H4 (cell line): ENCODE measurements at regions not wholly inside any gene's neighbourhood (a gene's known extent, or its start where the extent isn't known, plus 50 kb on each side); places are given as distances from the start of the nearest gene placed in this dataset.
A peak's percentile ranks its signal among the peaks of the same experiment; 100 is the strongest.
"Not testable (repeated sequence)": the region's sequence is repeated elsewhere in the genome, so short reads cannot be mapped to it uniquely, and the experiment has no call there.

Experiments
- DNase-seq: peaks from one replicate; pipeline ENCODE4 v3.0.0-alpha.2; 2015; ENCODE audit warnings: low spot score

- no peak for DNase-seq
Measured at GRCh38 chr2:194802589-194802988, 854.4 kb upstream of the SLC39A10 start.

DNA sequence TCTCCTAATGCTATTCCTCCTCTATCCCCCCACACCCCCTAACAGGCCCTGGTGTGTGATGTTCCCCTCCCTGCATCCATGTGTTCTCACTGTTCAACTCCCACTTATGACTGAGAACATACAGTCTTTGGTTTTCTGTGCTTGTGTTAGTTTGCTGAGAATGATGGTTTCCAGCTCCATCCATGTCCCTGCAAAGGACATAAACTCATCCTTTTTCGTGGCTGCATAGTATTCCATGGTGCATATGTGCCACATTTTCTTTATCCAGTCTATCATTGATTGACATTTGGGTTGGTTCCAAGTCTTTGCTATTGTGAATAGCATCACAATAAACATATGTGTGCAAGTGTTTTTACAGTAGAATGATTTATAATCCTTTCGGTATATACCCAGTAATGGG is 870.0 kb upstream of the SLC39A10 start:
- DNase-seq: not testable (repeated sequence)

DNA sequence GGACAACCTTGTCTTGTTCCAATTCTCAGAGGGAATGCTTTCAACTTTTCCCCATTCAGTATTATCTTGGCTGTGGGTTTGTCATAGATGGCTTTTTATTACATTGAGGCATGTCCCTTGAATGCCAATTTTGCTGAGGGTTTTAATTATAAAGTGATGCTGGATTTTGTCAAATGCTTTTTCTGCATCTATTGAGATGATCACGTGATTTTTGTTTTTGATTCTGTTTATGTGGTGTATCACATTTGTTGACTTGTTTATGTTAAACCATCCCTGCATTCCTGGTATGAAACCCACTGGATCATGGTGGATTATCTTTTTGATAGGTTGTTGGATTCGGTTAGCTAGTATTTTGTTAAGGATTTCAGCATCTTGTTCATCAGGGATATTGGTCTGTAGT is 885.6 kb upstream of the SLC39A10 start:
- not testable (repeated sequence) for DNase-seq

- no peak for DNase-seq
Measured at GRCh38 chr2:194769030-194769429, 888.0 kb upstream of the SLC39A10 start.

DNA sequence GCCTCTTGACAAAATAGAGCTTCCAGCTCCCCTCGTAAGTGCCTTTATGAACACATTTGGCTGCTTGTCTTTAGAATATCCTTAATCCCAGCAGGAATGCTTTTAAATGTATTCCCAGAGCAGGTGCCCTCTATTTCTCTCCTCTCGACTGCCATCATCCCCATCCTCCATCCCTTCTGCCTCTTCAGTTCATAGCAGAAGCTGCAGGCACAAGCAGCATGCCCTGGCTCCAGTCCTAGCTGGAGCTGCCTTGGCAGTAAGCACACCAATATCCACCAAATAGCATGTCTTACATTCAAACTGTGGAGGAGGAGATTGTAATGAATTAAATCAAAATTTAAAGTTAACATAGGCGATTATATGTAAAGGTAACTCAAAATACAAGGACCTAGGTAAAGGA is 891.3 kb upstream of the SLC39A10 start:
- no peak for DNase-seq

DNA sequence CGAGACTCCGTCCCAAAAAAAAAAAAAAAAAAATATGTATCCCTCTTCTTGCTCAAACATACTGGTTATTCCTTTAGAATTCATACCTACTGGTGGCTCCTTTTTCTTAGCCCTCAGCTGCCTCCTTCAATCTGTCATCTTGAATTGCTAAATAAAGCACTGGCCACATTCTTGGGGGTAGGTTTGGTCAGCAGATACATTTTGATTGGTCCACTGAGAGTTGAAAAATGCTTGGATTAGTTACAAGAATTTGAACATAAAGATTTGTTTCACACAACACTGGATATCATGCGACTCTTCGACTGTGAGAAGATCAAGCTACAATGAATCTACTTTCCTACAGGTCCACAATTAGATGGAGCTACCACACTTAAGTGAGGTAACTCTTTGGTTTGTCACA is 906.1 kb upstream of the SLC39A10 start:
- DNase-seq: no peak

DNA sequence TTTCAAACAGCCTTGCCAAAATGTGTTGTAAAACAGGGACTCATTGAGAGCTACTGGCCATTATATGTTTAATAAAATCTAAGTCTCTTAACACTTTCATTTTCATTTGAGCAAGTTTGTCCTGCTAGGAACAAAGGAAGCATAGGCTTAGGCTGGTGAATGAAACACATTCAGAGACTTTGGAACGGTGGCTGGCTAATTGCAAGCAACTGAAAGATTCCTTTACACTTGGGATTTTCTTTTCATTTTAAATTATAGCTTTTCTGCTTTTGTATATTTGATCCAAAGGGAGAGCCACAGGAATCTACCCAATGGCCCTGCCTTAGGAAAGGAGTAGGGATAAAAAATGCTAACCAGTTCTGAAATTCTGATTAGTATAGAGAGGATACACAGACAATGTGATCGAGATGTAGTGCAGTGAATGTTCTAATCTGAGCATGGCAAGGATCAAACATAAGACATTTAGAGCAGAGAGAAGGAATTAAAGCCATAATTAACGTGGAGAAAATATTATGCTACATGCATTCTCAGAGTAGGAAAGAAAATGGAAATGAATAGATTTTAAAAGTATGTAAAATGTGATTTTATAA is 911.4 kb upstream of the SLC39A10 start:
- peak; percentile 6 for DNase-seq

GRCh38 chr2:194742706-194743105 is 914.3 kb upstream of the SLC39A10 start:
- DNase-seq: no peak

DNA sequence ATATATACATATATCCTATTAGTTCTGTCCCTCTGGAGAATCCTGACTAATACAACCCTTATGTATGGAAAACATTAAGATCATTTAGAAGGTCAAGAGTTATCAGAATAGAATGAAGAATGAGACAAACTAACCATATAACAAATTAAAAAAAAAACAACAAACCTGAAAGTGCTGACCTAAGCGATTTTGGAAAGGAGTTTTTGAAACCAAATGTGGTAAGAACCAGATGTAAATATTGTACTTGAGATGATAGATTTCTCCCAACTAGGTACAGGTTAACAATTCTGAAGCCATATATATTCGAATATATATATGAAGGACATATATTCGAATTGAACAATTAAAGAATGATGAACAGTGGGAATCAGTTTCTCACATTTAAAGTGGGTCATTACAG is 917.8 kb upstream of the SLC39A10 start:
- no peak for DNase-seq

DNA sequence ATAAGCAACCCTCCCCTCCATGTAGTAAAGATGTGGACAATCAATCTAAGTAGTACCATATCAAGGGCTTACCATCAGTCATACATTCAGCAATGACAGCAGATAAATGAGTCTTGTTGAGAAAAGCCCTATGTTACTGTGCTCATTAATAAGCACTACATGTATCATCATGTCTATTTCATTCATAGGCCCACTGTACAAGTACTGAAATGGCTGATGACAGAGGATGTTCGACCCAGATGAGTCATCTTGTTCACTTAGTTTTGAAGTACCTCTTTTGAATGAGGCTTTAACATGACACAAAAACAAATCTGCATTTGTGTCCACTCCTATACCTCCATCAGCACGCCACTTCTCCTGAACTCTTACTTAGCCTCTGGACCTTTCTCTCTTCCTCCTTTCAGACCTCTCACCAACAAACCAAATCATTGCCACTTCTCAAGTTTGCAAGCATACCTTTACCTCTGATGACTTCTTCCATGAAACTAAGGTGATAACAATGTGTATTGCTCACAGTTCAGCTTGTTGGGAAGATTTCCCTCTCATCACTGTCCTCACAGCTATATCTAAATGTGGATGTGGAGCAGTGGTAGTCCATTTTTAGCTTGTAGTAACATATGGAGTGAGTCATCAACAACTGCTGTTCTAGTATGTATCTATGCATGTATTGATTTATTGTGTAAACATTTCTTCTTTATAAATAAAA is 921.0 kb upstream of the SLC39A10 start:
- no peak for DNase-seq

- DNase-seq: no peak
Measured at GRCh38 chr2:194730266-194730665, 926.8 kb upstream of the SLC39A10 start.

- no peak for DNase-seq
Measured at GRCh38 chr2:194725169-194725568, 931.9 kb upstream of the SLC39A10 start.

- no peak for DNase-seq
Measured at GRCh38 chr2:194723446-194723845, 933.6 kb upstream of the SLC39A10 start.

GRCh38 chr2:194721227-194721626 is 935.8 kb upstream of the SLC39A10 start:
- no peak for DNase-seq

DNA sequence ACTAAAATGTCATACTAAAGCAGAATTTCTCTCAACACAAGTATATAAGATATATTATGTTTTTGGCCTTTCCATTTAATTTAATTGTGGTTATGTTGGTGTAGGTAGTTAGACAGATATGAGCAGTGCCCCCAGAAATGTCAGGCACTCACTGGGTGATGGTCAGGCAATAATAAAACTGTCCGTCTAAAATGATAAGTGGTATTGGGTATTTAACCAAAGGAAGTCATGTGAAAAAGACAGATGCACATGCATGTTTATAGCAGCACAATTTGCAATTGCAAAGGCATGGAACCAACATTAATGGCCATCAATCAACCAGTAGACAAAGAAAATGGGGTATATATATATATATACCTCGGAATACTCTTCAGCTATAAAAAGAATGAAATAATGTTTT is 936.6 kb upstream of the SLC39A10 start:
- no peak for DNase-seq

DNA sequence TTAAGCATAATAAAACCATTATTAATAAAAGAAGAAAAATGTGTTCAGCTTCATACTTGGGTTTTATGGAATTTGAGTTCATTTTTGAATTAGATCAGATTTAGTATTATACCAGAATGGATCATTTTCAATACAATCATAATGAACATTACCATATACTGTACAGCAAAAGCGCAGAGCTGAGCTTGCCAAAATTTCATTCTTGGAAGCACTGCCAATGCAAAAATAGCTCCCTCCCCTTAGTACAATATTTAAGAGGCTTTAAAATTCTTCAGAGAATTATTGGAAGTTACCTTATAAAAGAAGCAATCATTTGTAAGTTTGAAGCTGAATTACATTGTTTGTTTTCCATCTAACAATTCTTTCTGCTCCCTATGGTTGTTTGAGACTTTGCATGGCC is 938.1 kb upstream of the SLC39A10 start:
- DNase-seq: no peak

- DNase-seq: no peak
Measured at GRCh38 chr2:194714541-194714940, 942.5 kb upstream of the SLC39A10 start.

DNA sequence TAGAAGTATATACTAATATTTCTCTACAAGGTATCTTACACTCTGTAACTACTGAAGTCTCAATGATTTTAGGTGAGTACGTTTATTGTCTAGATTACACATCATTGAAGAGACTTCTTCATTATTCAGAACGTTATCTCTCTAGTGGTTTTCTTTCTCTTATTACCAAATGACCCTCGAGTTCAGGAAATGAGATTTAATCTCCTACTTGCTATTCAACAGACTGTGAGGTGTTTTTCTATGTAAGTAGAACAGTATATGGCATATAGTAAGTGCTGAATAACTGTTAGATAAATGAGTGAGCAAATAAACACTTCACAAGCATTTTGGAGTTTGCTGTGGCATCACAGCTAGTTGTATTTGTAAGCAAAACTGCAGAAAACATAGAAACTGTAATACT is 947.2 kb upstream of the SLC39A10 start:
- no peak for DNase-seq

- DNase-seq: no peak
Measured at GRCh38 chr2:194706179-194706578, 950.8 kb upstream of the SLC39A10 start.

- no peak for DNase-seq
Measured at GRCh38 chr2:194705398-194705797, 951.6 kb upstream of the SLC39A10 start.

- DNase-seq: no peak
Measured at GRCh38 chr2:194700726-194701125, 956.3 kb upstream of the SLC39A10 start.

GRCh38 chr2:194700116-194700515 is 956.9 kb upstream of the SLC39A10 start:
- DNase-seq: no peak

- DNase-seq: no peak
Measured at GRCh38 chr2:194698012-194698411, 959.0 kb upstream of the SLC39A10 start.

GRCh38 chr2:194697439-194697838 is 959.6 kb upstream of the SLC39A10 start:
- DNase-seq: no peak
